Neural crest cell (in vitro differentiated cells): ENCODE measurements at regions not wholly inside any gene's neighbourhood (a gene's known extent, or its start where the extent isn't known, plus 50 kb on each side); places are given as distances from the start of the nearest gene placed in this dataset.

Experiments used
- DNase-seq: peaks from one replicate; pipeline ENCODE4 v3.0.0; 2021; ENCODE audit warnings: low read depth, mixed read lengths, low spot score
- H3K27ac Mint-ChIP-seq: one replicate; pipeline ENCODE4 v1.8.0; 2021; ENCODE audit warnings: mild to moderate bottlenecking, mixed read lengths; ENCODE audit not compliant: unreplicated experiment
- H3K27me3 Mint-ChIP-seq: 2 replicates; pipeline ENCODE4 v1.8.0; 2021; ENCODE audit warnings: low read depth, mild to moderate bottlenecking, mixed read lengths
- H3K36me3 Mint-ChIP-seq: 2 replicates; pipeline ENCODE4 v1.8.0; 2021; ENCODE audit warnings: low read depth, mild to moderate bottlenecking, mixed read lengths
- H3K4me1 Mint-ChIP-seq: 2 replicates; pipeline ENCODE4 v1.8.0; 2021; ENCODE audit warnings: mixed read lengths
- H3K4me3 Mint-ChIP-seq: one replicate; pipeline ENCODE4 v1.8.0; 2021; ENCODE audit warnings: mild to moderate bottlenecking, mixed read lengths
- H3K9me3 Mint-ChIP-seq: 2 replicates; pipeline ENCODE4 v1.8.0; 2021; ENCODE audit warnings: mixed read lengths
- CTCF ChIP-seq: fragments of 200-600 bp; sonication (generic); conservative IDR thresholded peaks from 2 replicates; pipeline ENCODE4 v1.5.0; 2021; ENCODE audit warnings: antibody characterized with exemption, mild to moderate bottlenecking

- Mint-ChIP-seq H3K4me1 (no peaks in the 10 kb centered on the region), H3K4me3 (no peak overlapping the region), H3K27ac (no peak overlapping the region), H3K9me3 (no peaks in the 10 kb centered on the region), H3K36me3 (no peaks in the 10 kb centered on the region), H3K27me3 (peaks cover 48% of the 10 kb centered on the region)
- no peak for DNase-seq
- TF ChIP-seq CTCF, result no peak
Measured at GRCh38 chr10:23754941-23755340, 316.1 kb downstream of the OTUD1 start.

GRCh38 chr10:23755556-23755955 is 316.7 kb downstream of the OTUD1 start:
- Mint-ChIP-seq H3K4me1 (no peaks in the 10 kb centered on the region), H3K4me3 (no peak overlapping the region), H3K27ac (no peak overlapping the region), H3K36me3 (no peaks in the 10 kb centered on the region), H3K9me3 (no peaks in the 10 kb centered on the region), H3K27me3 (peaks cover 54% of the 10 kb centered on the region)
- TF ChIP-seq CTCF, result no peak
- no peak for DNase-seq

GRCh38 chr10:23768281-23768680 is 329.4 kb downstream of the OTUD1 start:
- Mint-ChIP-seq H3K27me3 (peaks cover 34% of the 10 kb centered on the region), H3K4me1 (no peaks in the 10 kb centered on the region), H3K4me3 (no peak overlapping the region), H3K9me3 (peaks cover 14% of the 10 kb centered on the region), H3K27ac (no peak overlapping the region), H3K36me3 (peaks cover 3% of the 10 kb centered on the region)
- no peak for TF ChIP-seq CTCF
- no peak for DNase-seq

- Mint-ChIP-seq H3K27me3 (no peaks in the 10 kb centered on the region), H3K27ac (no peak overlapping the region), H3K4me3 (no peak overlapping the region), H3K4me1 (no peaks in the 10 kb centered on the region), H3K9me3 (no peaks in the 10 kb centered on the region), H3K36me3 (no peaks in the 10 kb centered on the region)
- no peak for TF ChIP-seq CTCF
- DNase-seq, result no peak
Measured at GRCh38 chr10:23777153-23777552, 338.3 kb downstream of the OTUD1 start.

GRCh38 chr10:23779301-23779700 is 340.4 kb downstream of the OTUD1 start:
- H3K9me3 Mint-ChIP-seq, result no peaks in the 10 kb centered on the region
- no peak overlapping the region for H3K4me3 Mint-ChIP-seq
- no peak for DNase-seq
- no peaks in the 10 kb centered on the region for H3K27me3 Mint-ChIP-seq
- H3K27ac Mint-ChIP-seq, result no peak overlapping the region
- no peak for TF ChIP-seq CTCF
- H3K36me3 Mint-ChIP-seq, result no peaks in the 10 kb centered on the region
- no peaks in the 10 kb centered on the region for H3K4me1 Mint-ChIP-seq

- Mint-ChIP-seq H3K9me3 (no peaks in the 10 kb centered on the region), H3K36me3 (no peaks in the 10 kb centered on the region)
Measured at GRCh38 chr10:23780331-23780730, 341.5 kb downstream of the OTUD1 start.

More at GRCh38 chr10:23780331-23780730, 341.5 kb downstream of the OTUD1 start:
- H3K4me3 Mint-ChIP-seq, result no peak overlapping the region
- H3K27ac Mint-ChIP-seq, result no peak overlapping the region
- DNase-seq, result no peak
- TF ChIP-seq CTCF, result no peak
- no peaks in the 10 kb centered on the region for H3K4me1 Mint-ChIP-seq
- H3K27me3 Mint-ChIP-seq, result no peaks in the 10 kb centered on the region
